ENCODE measurements at regions not wholly inside any gene's neighbourhood (a gene's known extent, or its start where the extent isn't known, plus 50 kb on each side); places are given as distances from the start of the nearest gene placed in this dataset.
"Not testable (repeated sequence)": the region's sequence is repeated elsewhere in the genome, so short reads cannot be mapped to it uniquely, and the experiment has no call there.

DNA sequence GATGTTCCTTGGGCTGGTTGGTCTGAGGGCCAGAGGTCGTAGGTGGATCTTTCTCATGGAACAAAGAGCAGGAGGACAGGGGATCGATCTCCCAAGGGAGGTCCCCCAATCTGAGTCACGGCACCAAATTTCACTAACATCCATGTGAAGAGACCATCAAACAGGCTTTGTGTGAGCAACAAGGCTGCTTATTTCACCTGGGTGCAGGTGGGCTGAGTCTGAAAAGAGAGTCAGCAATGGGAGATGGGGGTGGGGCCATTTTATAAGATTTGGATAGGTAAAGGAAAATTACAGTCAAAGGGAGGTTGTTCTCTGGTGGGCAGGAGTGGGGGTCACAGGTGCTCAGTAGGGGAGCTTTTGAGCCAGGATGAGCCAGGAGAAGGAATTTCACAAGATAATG is 334.0 kb upstream of the HTR1E start:
- DNase-seq = not testable (repeated sequence)

DNA sequence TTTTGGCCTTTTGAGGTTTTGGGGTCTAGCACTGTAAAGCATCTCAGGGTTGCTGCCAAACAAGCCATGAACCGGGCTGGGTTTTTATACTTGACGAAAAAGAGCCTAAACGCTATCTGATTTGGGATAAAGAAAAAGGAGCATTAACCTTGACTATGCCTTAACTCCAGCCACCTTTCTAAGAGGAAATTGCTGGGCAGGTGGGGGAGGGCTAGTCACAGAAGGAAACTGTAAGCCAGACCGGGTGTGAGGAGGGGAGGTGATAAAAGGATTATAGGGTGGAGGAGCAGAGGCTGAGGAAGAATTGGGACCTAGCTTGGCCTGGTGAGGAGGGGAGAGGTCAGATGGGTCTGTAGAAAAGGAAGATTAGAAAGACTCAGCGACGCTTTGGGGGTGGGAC is 335.2 kb upstream of the HTR1E start:
- DNase-seq = not testable (repeated sequence)

DNA sequence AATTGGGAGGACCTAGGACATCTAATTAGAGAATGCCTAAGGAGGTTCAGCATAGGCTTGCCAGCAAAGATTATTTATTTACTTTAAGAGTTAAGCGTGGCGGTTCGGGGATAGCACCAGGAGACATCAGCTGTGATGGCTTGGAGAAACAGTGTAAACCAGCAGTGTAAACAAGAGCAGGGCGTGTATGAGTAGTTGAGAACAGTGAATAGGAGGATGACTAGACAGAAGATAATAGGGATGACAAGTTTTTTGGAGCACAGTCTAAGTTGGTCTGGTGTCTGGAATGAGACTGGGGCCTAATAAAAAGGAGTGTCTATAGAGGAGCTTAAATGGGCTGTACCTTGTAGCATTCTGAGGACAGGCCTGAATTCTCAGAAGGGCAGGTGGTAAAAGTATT is 338.4 kb upstream of the HTR1E start:
- DNase-seq = not testable (repeated sequence)

DNA sequence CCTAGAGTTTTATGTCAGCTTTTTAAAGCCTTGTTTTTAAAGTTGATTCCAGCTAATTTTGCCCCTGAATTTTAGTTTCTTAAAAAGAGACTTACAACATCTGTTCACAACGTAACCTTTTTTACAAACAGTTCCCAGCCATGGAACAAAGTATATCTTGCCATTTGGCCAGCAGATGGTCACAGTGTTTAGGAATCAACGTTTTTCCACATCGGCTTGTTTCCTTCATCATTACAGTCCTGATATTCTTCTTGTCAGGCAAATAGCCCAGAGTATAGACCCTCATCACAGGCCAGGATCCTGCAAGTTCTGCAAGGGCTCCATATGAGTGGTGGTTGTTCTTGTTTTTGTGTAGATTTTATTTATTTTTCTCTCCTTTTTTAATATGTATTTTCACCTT is 341.7 kb upstream of the HTR1E start:
- no peak for DNase-seq

DNA sequence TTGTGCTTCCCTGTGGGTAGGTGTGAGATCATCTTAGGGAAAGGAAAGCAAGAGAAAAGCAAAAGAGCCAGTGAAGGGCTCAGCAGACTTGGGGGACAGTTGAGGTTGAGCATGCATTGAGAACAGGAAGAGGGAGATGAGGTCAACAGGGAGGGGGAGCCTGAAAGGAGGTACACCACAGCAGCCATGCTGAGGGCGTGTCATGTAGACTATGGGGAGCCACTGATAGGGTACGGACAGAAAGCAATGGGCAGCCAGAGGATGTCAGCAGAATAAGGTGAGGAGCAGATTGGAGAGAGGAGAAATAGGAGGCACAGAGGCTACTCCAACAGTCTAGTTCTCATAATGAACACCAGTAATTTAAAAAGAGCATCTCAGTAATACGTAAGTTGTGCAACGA is 351.1 kb upstream of the HTR1E start:
- no peak for DNase-seq

DNA sequence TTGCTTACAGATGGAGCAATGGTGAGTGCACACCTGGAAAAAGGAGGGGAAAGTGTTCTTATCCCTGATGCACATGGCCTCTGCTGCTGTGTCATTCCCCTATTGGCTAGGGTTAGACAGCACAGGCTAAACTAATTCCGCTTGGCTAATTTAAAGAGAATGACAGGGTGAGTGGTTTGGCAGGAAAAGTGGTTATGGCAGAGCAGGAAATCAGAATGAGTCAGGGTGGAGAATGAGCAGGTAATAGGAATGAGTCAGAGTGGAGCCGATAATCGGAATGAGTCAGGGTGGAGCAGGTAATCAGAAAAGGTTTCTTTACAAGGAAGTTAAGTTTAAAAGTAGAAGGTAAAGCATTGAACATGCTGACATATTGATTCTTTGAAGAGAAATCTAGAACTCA is 355.5 kb upstream of the HTR1E start:
- DNase-seq = no peak

DNA sequence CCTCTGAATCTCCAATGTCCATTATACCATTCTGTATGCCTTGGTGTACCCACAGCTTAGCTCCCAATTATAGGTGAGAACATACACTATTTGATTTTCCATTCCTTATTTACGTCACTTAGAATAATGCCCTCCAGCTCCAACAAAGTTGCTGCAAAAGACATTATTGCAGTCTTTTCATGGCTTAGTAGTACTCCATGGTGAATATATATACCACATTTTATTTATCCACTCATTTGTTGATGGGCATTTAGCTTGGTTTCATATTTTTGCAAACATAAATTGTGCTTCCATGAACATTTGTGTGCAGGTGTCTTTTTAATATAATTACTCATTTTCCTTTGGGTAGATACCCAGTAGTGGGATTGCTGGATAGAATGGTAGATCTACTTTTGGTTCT is 374.1 kb upstream of the HTR1E start:
- DNase-seq = no peak

DNA sequence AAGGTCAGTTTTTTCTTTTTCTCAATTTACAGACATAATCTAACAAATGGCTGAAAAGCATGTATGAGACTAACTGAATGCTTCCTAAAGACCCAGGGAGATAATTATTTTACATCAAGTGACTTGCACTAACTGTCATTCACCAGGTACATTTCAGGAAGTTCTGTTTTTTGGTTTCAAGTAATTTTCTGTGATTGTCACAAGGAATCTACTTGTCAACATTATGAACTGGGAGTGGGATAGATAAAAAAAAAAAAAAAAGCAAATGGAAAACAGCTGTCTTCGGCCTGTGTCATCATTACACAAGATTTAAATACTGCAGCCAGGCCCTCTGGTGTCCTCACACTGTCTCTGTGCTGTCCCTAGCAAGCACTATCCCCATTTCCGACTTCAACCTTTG is 379.0 kb upstream of the HTR1E start:
- DNase-seq = no peak

DNA sequence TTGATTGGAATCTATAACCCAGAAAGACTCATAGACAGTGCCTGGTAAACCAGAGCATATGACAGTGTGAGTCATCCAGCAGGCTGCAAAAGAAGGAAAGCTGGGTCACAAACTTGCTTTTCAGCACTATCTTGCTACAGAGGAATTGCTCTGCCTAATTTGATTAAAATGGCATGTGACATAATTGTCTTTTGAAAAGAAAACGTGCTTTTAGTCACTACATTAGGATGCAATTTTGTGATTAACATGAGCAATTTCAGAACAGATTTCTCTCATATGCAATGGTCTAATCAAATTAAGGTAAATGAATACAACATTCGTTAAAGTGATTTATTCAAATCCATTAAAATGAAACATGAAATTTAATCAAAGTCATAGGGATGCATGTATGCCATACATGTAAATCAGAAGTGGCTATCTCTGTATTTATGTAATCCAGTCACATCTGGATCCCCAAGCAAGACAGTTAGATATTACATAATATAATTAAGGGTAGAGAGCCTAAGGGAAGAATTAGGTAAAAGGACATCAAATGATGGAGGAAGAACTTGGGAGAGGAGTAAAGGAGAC is 400.0 kb upstream of the HTR1E start:
- no peak for DNase-seq

DNA sequence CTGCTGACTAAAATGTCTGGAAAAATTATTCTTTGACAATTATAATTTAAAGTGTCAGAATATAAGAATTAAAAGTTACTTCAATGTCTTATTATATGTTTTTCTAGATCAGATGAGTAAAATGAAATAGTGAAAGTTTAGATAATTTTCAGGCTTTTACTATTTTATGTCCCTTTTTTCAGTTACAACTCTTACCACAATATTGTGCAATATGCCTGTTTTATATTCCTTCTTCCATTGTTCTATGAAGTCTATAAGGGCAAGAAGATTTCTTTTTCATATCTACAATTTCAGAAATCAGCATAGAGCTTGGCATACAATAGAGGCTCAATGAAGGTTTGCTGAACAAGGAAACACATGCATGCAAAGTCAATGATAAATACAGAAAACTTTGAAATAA is 401.2 kb upstream of the HTR1E start:
- DNase-seq = no peak

DNA sequence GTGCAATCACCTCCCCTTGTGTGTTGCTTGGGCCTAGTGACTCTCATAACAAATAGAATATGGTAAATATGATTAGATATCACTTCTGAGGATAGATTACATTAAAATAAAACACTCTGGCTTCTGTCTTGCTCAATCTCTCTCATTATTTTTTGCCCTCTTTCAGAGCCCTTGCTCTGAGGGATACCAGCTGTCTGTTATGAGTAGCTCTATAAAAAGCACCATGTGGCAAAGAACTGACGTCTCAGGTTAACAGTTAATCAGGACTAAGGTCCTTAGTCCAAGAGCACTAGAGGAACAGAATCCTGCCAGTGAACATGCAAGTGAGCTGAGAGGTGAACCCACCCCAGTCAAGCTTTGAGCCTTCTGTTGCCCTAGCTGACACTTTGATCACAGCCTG is 402.2 kb upstream of the HTR1E start:
- DNase-seq = no peak

DNA sequence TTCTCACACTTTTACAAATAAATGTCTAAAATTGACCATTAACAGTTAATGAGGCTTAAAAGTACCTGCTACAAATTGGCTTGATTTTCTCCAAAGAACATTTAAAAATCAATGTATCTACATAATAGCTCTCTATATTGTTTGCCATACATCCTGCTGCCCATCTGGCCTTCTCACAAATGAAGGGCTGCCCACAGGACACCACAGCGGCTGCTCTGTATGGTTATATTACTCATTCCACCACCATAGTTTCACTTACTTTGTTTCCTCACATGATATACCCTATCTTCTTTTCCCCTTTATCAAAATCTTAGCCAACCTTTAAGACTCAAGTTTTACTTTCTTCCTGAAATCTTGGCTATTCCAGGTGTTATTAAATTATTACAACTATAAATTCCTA is 407.7 kb upstream of the HTR1E start:
- no peak for DNase-seq

DNA sequence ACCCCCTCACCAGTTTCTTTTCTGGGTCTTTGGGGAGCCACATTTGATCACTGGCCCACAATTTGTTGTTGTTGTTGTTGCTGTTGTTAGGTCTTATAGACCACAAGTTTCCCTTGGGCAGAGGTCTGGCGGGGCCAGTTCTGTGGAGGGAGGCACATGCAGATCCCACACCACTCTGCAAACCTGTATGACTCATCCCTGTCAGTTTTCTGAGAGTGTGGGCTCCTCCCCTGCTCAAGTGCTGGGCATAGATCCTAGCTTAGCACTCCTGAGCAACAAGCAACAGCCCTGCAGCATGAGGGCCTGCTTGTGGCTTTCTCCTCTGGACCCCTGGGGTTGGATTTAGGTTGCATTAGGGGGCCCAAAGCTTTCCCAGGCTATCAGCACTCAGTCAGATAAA is 411.1 kb upstream of the HTR1E start:
- DNase-seq = no peak

DNA sequence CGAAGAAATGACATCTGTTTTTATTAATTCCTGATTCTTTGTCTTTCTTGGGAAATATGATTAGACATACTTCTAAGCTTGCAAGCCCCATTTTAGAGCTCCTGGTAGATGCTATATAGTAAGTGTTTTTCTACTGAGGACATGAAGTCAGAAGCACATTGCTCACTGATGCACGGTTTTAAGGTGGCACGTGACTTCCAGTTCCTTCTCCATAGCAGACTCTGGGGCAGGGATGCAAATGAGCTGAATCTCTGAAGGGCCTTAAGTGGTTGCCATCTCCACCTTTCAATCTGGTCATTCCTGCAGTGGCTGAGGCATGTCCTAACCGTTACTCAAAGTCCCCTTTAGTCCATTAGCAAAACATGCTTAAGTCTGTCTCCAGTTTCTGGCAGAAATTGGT is 421.2 kb upstream of the HTR1E start:
- DNase-seq = no peak

DNA sequence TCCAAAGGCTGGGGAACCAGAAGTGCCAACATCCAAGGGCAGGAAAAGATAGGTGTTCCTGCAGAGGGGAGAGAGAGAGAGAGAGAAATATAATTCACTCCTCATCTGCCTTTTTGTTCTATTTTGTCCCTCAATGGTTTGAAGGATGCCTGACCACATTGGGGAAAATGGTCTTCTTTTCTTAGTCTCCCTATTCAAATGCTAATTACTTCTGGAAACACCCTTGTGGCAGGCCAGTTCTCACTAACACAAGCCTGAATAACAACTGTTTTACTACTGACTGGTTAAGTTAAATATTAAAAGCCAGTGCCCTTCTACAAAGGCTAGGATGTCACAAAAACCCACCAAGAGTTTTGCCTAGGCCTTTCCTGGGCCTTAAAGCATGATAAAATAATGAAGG is 425.4 kb upstream of the HTR1E start:
- no peak for DNase-seq

DNA sequence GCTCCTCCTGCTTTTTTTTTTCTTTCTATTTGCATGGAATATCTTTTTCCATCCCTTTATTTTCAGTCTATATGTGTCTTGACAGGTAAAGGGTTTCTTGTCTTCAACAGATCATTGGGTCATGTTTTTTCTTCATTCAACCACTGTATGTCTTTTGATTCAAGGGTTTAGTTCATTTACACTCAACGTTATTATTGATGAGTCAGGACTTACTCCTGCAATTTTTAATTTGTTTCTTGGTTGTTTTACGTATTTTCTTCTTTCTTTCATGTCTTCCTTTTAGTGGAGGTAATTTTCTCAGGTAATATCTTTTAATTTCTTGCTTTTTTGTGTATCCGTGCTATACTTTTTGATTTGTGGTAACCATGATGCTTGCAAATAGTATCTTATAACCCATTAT is 429.1 kb upstream of the HTR1E start:
- no peak for DNase-seq

DNA sequence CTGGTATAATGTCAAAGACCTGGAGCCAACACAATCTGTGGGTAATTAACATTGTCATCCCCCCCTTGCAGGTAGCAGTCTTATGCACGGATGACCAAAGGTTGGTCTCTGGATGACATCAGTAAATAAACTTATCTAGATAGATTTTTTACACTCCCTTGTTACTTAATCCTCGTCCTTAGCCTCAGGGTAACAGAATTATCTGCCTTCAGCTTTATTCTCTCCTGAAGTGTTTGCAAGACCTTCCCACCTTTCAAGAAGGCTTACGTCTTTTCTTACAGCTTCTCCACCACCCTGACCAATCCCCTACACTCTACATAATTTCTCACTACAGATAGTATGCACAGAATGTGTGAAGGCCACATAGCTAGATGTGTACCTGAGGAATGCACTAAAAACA is 434.8 kb upstream of the HTR1E start:
- DNase-seq = no peak

DNA sequence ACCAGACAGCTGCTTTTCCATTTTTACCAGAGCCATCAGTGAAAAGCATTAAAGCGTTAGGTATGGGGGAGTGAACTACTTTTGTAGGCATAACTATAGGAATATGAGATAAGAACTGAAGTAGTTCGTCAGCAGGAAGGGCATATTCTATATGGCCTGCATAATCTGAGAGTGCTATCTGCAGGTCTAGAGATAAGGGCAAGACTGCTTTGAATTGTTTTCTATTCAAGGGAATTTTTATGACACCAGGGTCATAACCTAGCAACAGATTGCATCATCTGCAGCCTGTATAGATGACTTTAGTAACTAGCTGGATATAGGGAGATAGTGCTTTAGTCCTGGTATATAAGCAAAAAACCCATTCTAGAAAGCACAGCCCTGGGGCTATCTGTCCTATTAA is 437.3 kb upstream of the HTR1E start:
- DNase-seq = no peak

DNA sequence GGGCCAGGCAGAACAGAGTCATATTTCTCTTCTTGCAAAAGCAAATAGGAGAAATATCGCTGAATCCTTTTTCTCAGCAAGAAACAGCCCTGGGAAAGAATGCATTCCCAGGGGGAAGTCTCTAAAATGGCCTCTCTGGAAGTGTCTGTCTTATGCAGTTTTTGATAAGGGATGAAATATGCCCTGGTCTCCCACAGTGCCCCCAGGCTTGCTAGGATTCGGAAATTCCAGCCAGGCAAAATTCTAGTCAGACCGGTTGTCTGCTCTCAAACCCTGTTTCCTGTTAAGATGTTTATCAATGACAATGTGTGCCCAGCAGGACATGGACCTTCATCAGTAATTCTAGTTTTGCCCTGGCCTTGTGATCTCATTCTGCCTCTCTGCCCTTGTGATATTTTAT is 448.3 kb upstream of the HTR1E start:
- DNase-seq = not testable (repeated sequence)

DNA sequence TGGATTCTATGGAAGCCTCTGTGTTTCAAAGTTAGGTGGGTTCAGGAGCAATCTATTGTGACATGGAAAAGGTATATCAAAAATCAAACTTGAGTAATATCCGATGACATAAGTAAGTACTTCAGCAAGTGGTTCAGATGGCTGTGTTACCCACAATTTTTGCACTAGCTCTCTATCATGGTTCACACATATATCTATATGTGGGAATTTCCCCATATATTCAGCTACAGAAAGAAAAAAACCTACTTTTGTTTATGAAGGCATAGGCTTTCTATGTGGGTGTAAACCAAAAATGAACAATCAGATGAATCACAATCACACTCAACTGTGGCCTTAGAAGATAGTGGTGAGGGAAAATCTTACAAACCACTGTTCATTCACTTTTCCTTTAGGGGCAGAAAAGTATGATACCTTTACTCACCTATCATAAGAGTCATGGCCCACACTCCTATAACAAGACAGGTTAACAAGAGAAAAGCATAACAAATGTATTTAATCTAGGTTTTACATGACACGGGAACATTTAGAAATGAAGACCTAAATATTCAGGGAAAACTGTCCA is 449.6 kb upstream of the HTR1E start:
- DNase-seq = no peak

DNA sequence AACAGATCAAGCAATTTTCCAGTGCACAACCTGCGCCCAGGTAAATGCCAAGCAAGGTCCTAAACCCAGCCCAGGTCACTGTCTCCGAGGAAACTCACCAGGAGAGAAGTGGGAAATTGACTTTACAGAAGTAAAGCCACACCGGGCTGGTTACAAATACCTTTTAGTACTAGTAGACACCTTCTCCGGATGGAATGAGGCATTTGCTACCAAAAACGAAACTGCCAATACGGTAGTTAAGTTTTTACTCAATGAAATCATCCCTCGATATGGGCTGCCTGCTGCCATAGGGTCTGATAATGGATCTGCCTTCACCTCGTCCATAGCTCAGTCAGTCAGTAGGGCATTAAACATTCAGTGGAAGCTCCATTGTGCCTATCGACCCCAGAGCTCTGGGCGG is 459.0 kb upstream of the HTR1E start:
- DNase-seq = not testable (repeated sequence)

DNA sequence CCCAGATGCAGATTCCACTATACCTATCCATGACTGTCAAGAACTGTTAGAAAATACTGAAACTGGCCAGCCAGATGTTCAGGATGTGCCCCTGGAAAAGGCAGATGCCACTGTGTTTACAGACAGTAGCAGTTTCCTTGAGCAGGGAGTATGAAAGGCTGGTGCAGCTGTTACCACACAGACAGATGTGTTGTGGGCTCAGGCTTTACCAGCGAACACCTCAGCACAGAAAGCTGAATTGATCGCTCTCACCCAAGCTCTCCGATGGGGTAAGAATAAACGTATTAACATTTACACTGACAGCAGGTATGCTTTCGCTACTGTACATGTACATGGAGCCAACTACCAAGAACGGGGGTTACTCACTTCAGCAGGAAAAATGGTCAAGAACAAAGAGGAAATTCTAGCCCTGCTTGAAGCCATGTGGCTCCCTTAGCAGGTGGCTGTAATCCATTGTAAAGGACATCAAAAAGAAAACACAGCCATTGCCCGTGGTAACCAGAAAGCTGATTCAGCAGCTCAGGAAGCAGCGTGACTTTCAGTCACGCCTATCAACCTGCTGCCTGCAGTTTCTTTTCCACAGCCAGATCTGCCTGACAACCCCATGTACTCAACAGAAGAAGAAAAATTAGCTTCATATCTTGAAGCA is 459.7 kb upstream of the HTR1E start:
- no peak for DNase-seq

DNA sequence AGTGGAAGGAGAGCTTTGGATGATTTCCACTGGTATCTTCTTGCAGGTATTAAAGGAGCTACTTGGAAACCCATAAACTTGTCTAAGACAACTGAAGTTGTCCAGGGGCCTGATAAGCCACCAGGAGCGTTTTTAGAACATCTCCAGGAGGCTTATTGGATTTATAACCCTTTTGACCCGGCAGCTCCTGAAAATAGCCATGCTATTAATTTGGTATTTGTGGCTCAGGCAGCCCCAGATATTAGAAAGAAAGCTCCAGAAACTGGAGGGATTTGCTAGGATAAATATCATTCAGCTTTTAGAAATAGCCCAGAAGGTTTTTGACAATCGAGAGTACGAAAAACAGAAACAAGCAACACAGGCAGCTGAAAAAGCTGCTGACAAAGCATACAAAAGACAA is 461.0 kb upstream of the HTR1E start:
- DNase-seq = no peak

DNA sequence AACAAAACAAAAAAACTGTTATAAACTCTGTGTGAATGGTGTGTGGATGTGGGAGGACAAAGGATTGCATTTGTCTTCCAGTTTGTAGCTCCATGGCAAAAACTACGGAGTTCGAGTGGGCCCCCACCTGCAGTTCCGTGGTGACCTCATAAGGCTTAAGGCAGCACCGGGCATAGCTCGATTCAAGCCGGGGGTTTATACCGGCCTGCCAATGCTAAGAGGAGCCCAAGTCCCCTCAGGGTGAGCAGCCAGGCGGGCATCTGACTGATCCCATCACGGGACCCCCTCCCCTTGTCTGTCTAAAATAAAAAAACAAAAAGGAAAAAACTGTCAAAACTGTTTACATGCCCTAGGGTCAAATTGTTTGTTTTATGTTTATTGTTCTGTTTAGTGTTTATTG is 463.2 kb upstream of the HTR1E start:
- no peak for DNase-seq

DNA sequence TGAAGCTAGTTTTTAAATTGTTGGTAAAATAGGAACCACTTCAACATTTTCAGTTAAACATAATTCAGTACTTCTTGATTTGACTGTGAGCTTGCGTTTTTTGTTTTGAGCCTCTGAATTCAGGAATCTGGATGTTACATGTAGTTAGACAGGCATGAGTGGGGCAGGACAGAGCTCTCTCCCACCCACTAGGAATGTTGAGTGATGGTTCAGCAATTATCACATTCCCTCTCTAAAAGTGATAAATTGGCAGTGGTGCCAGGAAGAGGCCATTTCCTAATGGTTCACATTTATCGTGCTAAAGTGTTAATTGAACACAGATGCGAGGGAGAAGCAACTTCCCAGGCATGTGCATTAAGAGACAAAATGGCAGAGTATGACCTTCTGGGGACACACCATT is 465.5 kb upstream of the HTR1E start:
- DNase-seq = no peak
